HG02973 (cell line): ENCODE measurements at regions not wholly inside any gene's neighbourhood (a gene's known extent, or its start where the extent isn't known, plus 50 kb on each side); places are given as distances from the start of the nearest gene placed in this dataset.
"Not testable (repeated sequence)": the region's sequence is repeated elsewhere in the genome, so short reads cannot be mapped to it uniquely, and the experiment has no call there.

Source experiments
- ATAC-seq: cut with Tn5 transposase; IDR thresholded peaks from one replicate; pipeline ENCODE4 v1.9.1; 2021; ENCODE audit warnings: moderate library complexity; ENCODE audit not compliant: unreplicated experiment

GRCh38 chr5:15106530-15107283, 235.1 kb upstream of the ANKH start:
- no peak for ATAC-seq

DNA sequence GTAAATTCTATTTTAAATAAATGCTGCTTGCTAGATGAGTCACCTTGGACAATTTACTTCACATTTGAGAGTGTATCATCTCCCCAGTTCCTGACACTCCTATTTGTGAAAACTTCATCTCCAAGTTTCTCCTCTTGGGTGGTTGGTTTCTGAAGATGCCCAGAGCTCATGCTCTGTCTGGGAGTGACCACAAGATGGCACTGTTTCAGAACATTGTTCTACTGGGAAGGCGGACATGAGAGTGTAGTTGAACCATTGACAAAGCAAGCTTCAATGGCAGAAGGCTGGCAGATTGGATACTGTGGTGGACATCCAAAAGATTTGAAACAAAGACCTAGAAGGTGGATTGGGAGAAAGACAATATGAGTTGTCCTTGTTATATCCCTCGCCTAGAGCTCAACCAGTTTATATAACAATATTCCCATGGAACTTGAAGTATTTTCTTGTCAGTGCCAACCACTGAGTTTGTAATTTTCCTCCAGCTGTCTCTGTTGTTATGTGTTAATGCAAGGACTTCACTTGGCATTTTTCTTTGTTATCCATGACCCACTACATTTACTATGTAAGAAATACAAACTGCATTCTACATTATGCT, 234.3 kb upstream of the ANKH start:
- peak; percentile 96 for ATAC-seq

DNA sequence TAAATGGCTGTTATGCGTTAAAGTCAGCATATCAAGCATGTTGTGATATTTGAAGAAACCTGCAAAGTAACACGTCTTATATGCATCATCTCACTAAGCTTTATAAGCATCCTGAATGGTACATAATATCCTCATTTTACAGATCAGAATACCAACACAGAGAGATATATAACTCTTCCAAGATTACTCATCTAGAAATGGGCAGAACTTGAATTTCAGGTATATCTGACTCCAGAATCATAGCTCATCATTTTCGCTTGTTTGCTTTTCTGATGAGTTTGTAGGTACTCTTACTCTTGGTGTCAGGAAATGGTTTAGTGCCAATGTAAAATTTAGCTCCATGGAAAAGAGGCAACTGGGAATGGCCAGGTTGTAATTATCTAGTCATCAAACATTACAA, 232.3 kb upstream of the ANKH start:
- no peak for ATAC-seq

GRCh38 chr5:15103130-15103529, 231.6 kb upstream of the ANKH start:
- no peak for ATAC-seq

- no peak for ATAC-seq
Measured at GRCh38 chr5:15097552-15097951, 226.0 kb upstream of the ANKH start.

GRCh38 chr5:15096686-15097085, 225.1 kb upstream of the ANKH start:
- ATAC-seq = not testable (repeated sequence)

DNA sequence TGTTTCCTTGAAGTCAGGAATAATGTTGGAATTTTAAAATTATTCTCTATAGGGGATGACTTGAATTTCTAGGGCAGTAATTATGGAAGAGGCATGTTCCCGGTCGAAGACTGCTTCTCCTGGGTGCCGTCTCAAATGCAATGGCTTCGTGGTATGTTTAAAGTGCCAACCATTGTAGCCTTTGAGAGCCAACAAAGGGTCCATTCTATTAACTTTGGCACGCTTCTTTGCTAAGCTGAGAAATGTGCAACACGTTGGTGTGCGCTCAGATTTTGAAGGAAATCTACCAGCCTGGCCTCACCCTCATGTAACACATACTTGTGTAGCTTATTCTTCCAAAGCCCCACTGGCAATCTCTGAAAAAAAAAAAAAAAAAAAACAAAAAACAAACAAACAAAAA, 221.2 kb upstream of the ANKH start:
- no peak for ATAC-seq

GRCh38 chr5:15085671-15086070, 214.1 kb upstream of the ANKH start:
- ATAC-seq = no peak

GRCh38 chr5:15082096-15082495, 210.5 kb upstream of the ANKH start:
- no peak for ATAC-seq

DNA sequence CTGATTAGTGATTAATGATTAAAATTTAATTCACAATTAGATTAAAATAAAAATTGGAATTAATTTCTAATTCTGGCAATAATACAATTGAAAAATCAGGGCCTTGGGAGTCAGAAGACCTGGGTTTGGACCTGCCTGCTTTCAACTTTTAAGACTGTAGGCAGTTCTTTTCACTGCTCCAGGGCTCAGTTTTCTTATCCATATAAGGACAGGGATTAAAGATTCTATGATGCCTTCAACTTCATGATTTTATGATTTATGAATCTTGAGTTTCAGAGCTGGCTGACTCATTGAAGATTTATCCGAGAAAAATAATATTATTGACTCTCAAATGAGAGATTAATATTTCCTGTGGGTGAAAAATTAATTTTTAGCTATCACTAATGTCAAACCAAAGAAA, 208.6 kb upstream of the ANKH start:
- no peak for ATAC-seq

- no peak for ATAC-seq
Measured at GRCh38 chr5:15079566-15079965, 208.0 kb upstream of the ANKH start.

- no peak for ATAC-seq
Measured at GRCh38 chr5:15074651-15075050, 203.1 kb upstream of the ANKH start.

DNA sequence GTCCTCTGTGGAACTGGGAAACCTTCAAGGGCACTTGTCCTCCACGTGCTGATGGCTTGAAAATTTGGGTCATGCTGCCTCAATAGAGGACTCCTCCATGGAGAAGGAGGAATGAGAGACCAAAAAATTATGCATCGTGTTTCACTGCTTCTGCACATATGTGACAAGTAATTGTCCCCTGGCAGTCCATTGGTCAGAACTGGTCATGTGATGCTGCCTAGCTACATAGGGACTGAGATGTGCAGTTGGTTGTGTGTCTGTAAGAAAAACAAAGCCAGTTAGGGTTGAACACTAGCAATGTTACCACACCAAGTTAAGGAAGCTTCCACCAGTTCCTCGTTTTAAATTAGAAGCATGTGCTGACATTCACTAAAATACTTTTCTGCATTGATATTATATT, 201.9 kb upstream of the ANKH start:
- ATAC-seq = no peak

- ATAC-seq = no peak
Measured at GRCh38 chr5:15070907-15071306, 199.3 kb upstream of the ANKH start.

DNA sequence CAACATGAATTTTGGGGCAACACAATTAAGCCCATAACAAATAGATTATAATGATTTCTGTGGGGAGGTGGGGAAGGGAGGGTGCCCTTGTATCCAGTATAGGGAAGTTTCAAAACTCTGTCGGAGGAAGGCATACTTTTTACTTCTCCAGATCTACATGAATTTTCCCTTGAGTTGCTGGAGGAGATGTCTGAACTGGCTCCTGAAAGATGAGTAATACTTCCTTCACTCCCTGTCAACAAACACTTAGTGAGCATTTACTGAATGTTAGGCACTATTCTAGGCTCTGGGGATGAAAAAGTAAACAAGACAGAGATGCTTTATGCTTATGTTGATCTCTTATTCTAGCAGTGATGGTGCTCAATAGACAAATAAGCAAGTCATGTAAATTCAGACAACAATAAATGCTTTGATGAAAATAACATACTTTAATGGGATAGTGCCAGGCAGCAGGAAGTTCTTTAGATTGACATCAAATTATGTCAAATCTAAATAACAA, 197.9 kb upstream of the ANKH start:
- ATAC-seq = no peak

DNA sequence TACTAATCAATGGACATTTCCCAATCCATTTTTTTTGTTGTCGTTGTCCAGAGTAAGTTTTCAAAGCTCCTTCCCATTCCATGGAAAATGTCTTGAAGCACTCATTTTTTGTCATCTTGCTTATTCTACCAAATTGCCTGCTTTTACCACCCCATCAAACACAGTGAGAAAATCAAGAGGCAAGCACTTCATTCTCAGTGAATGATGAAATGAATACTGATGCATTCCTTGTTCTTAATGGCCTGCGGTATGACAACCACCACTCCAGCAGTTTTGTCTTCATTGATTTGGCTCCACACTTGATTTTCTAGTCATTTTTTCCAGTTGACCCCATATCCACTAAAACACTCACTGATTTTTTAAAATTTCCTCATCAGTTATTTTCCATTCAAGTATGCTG, 193.5 kb upstream of the ANKH start:
- no peak for ATAC-seq

GRCh38 chr5:15064396-15064795, 192.8 kb upstream of the ANKH start:
- ATAC-seq = no peak

- ATAC-seq = no peak
Measured at GRCh38 chr5:15056988-15057592, 185.5 kb upstream of the ANKH start.

DNA sequence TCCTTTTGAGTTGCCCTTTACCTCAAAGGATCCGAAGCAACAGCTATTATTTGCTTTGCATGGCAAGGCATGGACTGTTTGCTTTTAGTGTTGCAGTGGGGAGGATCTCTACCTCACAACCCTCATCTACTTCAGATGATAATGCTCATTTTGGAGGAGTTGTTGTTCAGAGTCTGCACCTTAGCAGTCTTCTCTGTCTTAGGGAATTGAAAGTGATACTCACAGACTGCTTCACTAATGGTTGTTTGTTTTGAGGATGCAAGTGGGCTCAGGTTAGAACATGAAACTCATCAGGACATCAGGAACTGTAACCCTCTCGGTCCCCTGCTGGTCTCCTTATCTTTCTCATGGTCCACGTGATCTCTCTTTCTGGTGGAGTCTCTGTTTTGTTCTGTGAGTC, 172.9 kb upstream of the ANKH start:
- ATAC-seq = no peak

GRCh38 chr5:15037247-15037908, 165.8 kb upstream of the ANKH start:
- no peak for ATAC-seq

- no peak for ATAC-seq
Measured at GRCh38 chr5:15034379-15034778, 162.8 kb upstream of the ANKH start.

GRCh38 chr5:15031180-15031579, 159.6 kb upstream of the ANKH start:
- ATAC-seq = no peak
